ENCODE measurements at regions not wholly inside any gene's neighbourhood (a gene's known extent, or its start where the extent isn't known, plus 50 kb on each side); places are given as distances from the start of the nearest gene placed in this dataset.

DNA sequence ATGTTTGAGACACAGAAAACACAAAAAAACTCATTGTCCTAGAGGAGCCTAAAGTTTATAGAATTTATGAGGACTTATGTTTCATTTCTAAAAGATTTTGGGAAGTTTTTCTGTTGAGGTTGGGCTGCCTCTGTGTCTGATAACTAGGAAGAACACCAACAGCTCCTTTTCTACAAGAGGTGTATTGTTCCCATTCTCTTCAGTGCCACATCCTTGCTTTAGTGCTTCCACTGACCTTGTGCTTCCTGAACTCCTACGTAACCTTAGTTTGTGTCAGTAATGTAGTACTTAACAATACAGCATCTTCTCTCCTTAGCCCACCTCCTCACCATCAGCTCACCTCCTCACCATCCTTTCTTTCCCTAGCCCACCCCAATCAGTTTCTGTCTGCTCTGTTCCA is 117.3 kb upstream of the TNC start:
- Mint-ChIP-seq H3K4me1 (ENCODE audit: low read depth) (no peaks in the 10 kb centered on the region), H3K4me3 (no peak overlapping the region), H3K27me3 (ENCODE audit: low read depth) (peaks cover 18% of the 10 kb centered on the region), H3K36me3 (ENCODE audit: low read depth) (no peaks in the 10 kb centered on the region), H3K9me3 (ENCODE audit: insufficient read depth) (no peaks in the 10 kb centered on the region), H3K27ac (no peak overlapping the region)
- ATAC-seq (no peak), DNase-seq (no peak)
- CTCF ChIA-PET: no interaction called here
- POLR2A ChIA-PET: no interaction called here

DNA sequence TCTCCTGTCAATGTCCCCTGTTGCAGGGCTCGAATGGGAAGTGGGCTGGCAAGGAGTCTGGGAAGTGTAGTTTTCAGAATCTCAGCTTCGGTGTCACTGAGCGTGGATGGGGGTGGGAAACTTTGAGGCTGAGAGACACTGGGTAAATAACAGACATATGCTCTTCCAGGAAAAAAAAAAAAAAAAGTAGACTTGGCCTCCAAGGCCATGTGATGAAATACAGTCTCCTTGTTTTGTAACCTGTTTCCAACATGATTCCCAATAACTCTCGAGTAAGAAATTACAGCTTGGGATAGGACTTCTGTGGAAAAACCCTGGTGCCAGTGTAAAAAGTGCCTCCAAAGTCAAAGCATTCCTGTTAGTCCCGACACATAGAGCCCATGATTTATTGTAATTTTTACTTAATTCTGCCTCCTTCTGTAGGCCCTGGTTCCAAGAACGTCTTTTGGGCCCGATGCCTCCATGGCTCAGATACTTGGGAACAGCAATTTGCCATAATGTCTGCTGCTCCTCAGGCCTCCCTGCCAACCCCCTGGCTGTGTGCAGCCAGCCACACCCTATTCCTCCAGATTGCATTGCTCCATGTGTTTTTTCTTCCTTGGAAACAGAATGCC is 119.5 kb upstream of the TNC start:
- Mint-ChIP-seq H3K27me3 (ENCODE audit: low read depth) (peaks cover 16% of the 10 kb centered on the region), H3K4me1 (ENCODE audit: low read depth) (no peaks in the 10 kb centered on the region), H3K27ac (no peak overlapping the region), H3K4me3 (no peak overlapping the region), H3K36me3 (ENCODE audit: low read depth) (no peaks in the 10 kb centered on the region), H3K9me3 (ENCODE audit: insufficient read depth) (no peaks in the 10 kb centered on the region)
- POLR2A ChIA-PET: no interaction called here
- CTCF ChIA-PET: no interaction called here
- DNase-seq (no peak), ATAC-seq (no peak)

DNA sequence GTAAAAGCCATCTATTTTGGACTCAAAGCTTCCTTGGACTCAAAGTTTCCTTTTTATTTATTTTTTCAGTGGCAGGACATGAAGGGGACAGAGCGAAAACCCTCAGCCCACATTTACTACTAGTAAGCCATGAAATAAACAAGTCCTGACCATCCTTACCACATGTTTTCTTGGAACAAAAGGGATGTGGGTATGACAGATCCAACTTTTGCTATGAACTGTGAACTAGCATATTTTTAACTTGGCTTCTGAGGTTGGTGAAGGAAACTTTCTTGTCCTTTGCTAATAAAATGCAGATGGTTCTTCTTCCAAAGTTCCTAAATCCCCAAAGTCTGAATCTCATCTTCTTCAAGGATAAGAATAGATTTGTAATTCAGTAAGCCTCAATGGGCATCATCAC is 122.7 kb upstream of the TNC start:
- Mint-ChIP-seq H3K27me3 (ENCODE audit: low read depth) (peaks cover 16% of the 10 kb centered on the region), H3K4me3 (no peak overlapping the region), H3K9me3 (ENCODE audit: insufficient read depth) (no peaks in the 10 kb centered on the region), H3K27ac (no peak overlapping the region), H3K36me3 (ENCODE audit: low read depth) (no peaks in the 10 kb centered on the region), H3K4me1 (ENCODE audit: low read depth) (no peaks in the 10 kb centered on the region)
- ATAC-seq (no peak), DNase-seq (no peak)
- ChIA-PET CTCF (no interaction called here), POLR2A (no interaction called here)

DNA sequence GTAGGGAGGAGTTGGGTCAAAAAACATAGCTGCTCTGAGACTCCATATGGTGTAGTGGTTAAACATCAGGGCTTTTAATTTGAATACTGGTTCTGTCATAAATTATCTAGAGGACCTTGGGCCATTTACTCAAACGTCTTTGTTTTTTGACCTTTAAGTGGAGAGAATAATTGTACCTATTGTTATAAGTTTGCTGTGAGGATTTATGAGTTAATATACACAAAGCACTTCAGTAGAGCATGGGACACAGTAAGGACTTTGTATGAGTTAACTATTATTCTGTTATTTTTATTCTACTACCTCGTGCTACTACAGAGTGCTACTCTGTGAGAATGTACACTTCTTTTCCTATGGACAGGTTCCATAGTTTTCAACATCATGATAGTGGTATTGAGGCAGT is 123.7 kb upstream of the TNC start:
- no peaks in the 10 kb centered on the region for H3K4me1 Mint-ChIP-seq (ENCODE audit: low read depth)
- no peak for DNase-seq
- no peaks in the 10 kb centered on the region for H3K9me3 Mint-ChIP-seq (ENCODE audit: insufficient read depth)
- H3K27me3 Mint-ChIP-seq (ENCODE audit: low read depth): peaks cover 12% of the 10 kb centered on the region
- H3K4me3 Mint-ChIP-seq: no peak overlapping the region
- no peak overlapping the region for H3K27ac Mint-ChIP-seq
- ATAC-seq: no peak
- POLR2A ChIA-PET: no interaction called here
- no peaks in the 10 kb centered on the region for H3K36me3 Mint-ChIP-seq (ENCODE audit: low read depth)
- CTCF ChIA-PET: no interaction called here

DNA sequence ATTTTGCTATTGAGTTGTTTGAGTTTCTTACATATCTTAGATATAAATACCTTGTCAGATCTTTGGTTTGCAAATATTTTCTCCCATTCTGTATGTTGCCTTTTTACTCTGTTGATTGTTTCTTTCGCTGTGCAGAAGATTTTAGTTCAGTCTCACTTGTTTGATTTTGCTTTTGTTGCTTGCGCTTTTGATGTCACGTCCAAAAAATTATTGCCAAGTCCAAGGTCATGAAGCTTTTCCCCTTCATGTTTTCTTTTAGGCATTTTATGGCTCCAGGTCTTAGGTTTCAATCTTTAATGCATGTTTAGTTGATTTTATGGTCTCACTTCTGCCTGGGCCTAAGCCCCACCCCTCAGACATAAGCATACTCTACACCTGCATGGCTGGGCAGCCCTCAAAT is 131.5 kb upstream of the TNC start:
- no peaks in the 10 kb centered on the region for H3K9me3 Mint-ChIP-seq (ENCODE audit: insufficient read depth)
- ChIA-PET CTCF (no interaction called here), POLR2A (no interaction called here)
- no peak for ATAC-seq
- DNase-seq: no peak
- H3K4me1 Mint-ChIP-seq (ENCODE audit: low read depth): no peaks in the 10 kb centered on the region
- no peak overlapping the region for H3K4me3 Mint-ChIP-seq
- no peaks in the 10 kb centered on the region for H3K36me3 Mint-ChIP-seq (ENCODE audit: low read depth)
- no peaks in the 10 kb centered on the region for H3K27me3 Mint-ChIP-seq (ENCODE audit: low read depth)
- H3K27ac Mint-ChIP-seq: no peak overlapping the region

DNA sequence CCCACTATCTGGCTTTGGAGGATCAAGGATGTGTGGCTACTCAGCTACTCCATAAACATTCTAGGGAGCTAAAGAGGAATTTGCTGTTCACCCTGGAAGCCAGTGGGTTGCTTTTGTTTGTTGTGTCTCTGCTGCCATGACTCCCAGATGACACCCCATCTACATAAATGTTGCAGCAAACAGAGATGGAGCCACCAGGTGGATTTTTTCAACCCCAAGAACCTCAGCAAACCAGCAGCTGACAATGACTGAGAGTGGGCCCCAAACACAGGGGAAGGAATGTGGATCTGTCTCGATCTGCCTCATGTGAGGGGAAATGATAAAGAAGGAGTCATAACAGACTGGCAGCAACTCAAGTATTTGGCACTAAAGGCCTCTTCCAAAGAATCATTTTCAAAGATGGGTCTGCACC is 132.7 kb upstream of the TNC start:
- POLR2A ChIA-PET: no interaction called here
- Mint-ChIP-seq H3K36me3 (ENCODE audit: low read depth) (no peaks in the 10 kb centered on the region), H3K4me1 (ENCODE audit: low read depth) (no peaks in the 10 kb centered on the region), H3K9me3 (ENCODE audit: insufficient read depth) (no peaks in the 10 kb centered on the region), H3K4me3 (no peak overlapping the region), H3K27ac (no peak overlapping the region), H3K27me3 (ENCODE audit: low read depth) (no peaks in the 10 kb centered on the region)
- ATAC-seq (no peak), DNase-seq (no peak)
- CTCF ChIA-PET: no interaction called here

DNA sequence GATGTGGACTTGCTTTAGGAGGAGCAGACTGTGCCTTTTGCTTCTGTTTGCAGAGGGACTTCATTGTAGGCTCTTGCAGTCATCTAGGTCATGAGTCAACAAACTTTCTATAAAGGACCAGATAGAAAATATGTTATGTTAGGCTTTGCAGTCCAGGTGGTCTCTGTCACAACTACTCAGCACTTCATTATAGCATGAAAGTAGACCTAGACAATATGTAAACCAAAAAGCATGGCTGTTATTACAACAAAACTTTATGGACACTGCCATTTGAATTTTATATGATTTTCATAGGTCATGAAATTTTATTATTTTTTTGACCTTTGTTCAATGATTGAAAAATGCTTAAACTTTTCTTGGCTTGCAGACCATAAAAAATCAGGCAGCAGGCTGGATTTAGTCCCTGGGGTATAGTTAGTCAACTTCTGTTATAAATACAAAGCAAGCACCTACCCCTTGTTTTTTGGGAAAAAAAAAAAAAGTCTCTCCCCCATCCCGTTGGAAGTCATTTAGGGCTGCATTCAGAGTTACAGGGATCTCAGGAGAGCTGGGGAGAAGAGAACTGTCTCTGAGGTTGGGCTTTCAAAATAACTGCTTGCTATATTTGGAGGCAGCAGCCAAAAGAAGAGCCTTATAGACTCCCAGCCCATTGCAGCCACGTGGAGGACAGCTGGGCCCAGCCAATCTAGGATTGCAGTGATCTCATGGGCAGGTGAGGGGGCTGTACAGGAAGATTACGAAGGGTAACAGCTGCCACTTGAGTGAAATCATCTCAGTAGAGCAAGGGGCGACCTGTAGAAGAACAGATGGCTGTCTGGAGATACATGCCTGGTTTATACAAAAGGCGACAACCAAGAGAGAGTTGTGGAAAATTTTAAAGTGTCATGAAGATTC is 136.6 kb upstream of the TNC start:
- Mint-ChIP-seq H3K4me3 (no peak overlapping the region), H3K4me1 (ENCODE audit: low read depth) (no peaks in the 10 kb centered on the region), H3K9me3 (ENCODE audit: insufficient read depth) (no peaks in the 10 kb centered on the region), H3K27me3 (ENCODE audit: low read depth) (no peaks in the 10 kb centered on the region), H3K27ac (no peak overlapping the region), H3K36me3 (ENCODE audit: low read depth) (no peaks in the 10 kb centered on the region)
- CTCF ChIA-PET: no interaction called here
- DNase-seq: no peak
- ATAC-seq: no peak
- POLR2A ChIA-PET: no interaction called here

DNA sequence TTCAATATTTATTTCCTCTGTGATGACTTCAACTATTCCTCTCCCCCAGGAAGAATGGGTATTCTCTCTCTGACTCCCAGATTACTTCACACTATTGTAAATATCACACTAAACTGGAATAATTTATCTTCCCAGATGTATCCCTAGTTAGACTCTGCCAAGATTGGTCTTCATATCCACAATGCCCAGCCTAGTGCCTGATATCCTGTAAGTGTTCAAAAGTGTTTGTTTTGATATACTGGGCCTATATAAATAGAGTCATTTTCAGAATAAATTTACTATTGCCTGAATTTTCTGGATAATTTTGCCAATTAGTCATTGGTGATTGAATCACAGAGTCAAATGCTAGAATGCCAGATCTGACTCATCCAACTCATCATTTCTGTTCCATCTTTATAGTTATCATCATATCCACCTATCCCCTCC is 143.7 kb upstream of the TNC start:
- no peak overlapping the region for H3K4me3 Mint-ChIP-seq

DNA sequence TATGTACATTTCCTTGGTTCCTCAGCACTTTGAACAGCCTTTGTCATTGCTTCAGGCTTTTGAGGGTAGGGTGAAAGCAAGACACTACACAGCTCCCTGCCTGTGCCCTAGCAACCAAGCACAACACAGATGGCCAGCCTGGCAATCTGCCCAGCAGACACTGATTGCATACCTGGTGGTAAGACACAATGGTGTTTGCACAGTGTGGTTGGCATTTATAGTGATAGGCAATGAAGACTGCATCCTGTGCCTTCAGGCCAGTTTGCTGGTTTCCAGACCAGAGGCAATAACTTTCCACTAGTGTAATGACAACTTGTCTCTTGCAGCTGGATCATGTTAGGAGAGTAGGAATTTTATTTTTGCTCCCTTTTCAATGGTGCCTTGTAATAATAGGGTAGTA is 144.5 kb upstream of the TNC start:
- Mint-ChIP-seq H3K4me1 (ENCODE audit: low read depth) (no peaks in the 10 kb centered on the region), H3K27me3 (ENCODE audit: low read depth) (no peaks in the 10 kb centered on the region), H3K9me3 (ENCODE audit: insufficient read depth) (no peaks in the 10 kb centered on the region), H3K4me3 (no peak overlapping the region), H3K27ac (no peak overlapping the region), H3K36me3 (ENCODE audit: low read depth) (no peaks in the 10 kb centered on the region)
- ChIA-PET POLR2A (no interaction called here), CTCF (no interaction called here)
- ATAC-seq: no peak
- no peak for DNase-seq

More for the DNA sequence above, 143.7 kb upstream of the TNC start:
- H3K36me3 Mint-ChIP-seq (ENCODE audit: low read depth): no peaks in the 10 kb centered on the region
- H3K27ac Mint-ChIP-seq: no peak overlapping the region
- no peak for ATAC-seq
- H3K27me3 Mint-ChIP-seq (ENCODE audit: low read depth): no peaks in the 10 kb centered on the region
- POLR2A ChIA-PET: no interaction called here
- H3K9me3 Mint-ChIP-seq (ENCODE audit: insufficient read depth): no peaks in the 10 kb centered on the region
- no peak for DNase-seq
- CTCF ChIA-PET: no interaction called here
- no peaks in the 10 kb centered on the region for H3K4me1 Mint-ChIP-seq (ENCODE audit: low read depth)

DNA sequence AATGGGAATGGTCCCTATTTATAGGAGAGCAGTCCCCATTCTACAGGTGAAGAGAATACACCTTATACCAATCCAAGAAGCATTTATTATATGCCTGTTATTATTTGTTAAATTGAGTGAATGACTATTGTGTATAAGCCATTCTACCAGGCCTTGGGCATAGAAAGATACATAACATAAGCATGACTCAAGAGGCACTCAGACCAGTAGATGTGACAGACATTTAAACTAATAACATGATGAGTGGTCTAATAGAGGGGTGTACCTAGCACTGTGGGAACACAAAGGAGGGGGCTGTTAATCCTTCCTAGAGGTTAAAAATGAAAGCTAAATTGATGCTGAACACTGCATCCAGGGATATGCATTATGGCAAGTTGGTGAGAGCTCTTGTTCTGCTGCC is 145.0 kb upstream of the TNC start:
- H3K4me3 Mint-ChIP-seq: no peak overlapping the region
- H3K27ac Mint-ChIP-seq: no peak overlapping the region
- H3K4me1 Mint-ChIP-seq (ENCODE audit: low read depth): no peaks in the 10 kb centered on the region
- no peak for DNase-seq
- H3K36me3 Mint-ChIP-seq (ENCODE audit: low read depth): no peaks in the 10 kb centered on the region
- H3K27me3 Mint-ChIP-seq (ENCODE audit: low read depth): no peaks in the 10 kb centered on the region
- ChIA-PET CTCF (no interaction called here), POLR2A (no interaction called here)
- ATAC-seq: no peak
- H3K9me3 Mint-ChIP-seq (ENCODE audit: insufficient read depth): no peaks in the 10 kb centered on the region

DNA sequence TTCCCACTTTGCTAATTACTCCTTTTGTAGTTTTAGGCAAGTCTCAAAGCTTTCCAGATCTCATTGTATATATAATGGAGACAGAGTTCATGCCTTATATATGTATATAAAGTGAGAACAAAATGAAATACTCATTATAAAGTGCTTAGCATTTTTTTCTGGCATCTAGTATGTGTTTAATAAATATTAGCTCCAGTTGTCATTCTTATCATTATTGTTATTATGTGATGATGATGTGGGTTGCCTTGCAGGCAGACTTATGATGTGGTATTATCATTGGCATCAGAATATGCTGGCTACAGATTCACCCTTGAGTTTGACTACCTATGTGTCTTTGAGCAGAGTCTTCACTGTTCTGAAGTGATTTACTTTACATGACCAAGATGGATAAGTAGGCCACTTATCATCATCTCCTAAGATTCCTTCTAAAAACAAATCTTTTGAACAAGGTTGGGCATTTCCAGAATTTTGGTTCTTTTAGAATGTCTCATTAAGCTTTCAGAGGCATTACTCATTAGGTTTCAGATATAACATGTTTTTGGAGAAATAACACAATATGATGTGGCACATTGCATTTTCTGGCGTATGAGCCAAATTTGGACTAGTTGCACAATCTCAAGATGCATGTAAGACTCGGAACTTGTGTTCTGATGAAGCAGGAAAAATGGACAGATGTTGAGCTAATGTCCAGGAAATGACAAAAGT is 145.6 kb upstream of the TNC start:
- ChIA-PET POLR2A (no interaction called here), CTCF (no interaction called here)
- Mint-ChIP-seq H3K27ac (no peak overlapping the region), H3K27me3 (ENCODE audit: low read depth) (no peaks in the 10 kb centered on the region), H3K36me3 (ENCODE audit: low read depth) (no peaks in the 10 kb centered on the region), H3K4me3 (no peak overlapping the region), H3K9me3 (ENCODE audit: insufficient read depth) (no peaks in the 10 kb centered on the region), H3K4me1 (ENCODE audit: low read depth) (no peaks in the 10 kb centered on the region)
- no peak for ATAC-seq
- no peak for DNase-seq

DNA sequence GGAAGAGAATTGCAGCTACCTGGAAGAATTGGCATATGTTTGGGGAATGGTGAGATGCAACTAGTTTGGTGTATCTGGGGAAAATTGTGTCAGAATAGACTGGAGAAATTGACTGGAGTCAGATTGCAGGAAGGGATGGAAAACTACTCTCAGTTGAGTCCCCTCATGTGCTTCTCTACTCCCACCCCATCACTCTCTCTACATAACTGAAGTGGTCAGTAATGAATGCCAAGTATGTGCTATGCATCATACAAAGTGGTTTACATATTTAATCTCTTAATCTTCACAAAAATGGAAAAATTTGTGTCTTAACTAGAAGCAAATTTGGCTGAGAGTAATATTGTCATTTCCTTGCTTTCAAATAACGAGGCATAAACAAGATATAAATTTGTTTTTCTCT is 146.4 kb upstream of the TNC start:
- Mint-ChIP-seq H3K4me3 (no peak overlapping the region), H3K9me3 (ENCODE audit: insufficient read depth) (no peaks in the 10 kb centered on the region), H3K27ac (no peak overlapping the region), H3K27me3 (ENCODE audit: low read depth) (peaks cover 2% of the 10 kb centered on the region), H3K4me1 (ENCODE audit: low read depth) (no peaks in the 10 kb centered on the region), H3K36me3 (ENCODE audit: low read depth) (no peaks in the 10 kb centered on the region)
- no peak for ATAC-seq
- ChIA-PET CTCF (no interaction called here), POLR2A (no interaction called here)
- no peak for DNase-seq
